GM19043 (cell line): ENCODE measurements at regions not wholly inside any gene's neighbourhood (a gene's known extent, or its start where the extent isn't known, plus 50 kb on each side); places are given as distances from the start of the nearest gene placed in this dataset.

Source experiments
- ATAC-seq: cut with Tn5 transposase; IDR thresholded peaks from one replicate; pipeline ENCODE4 v1.9.1; 2021; ENCODE audit warnings: low read depth; ENCODE audit not compliant: unreplicated experiment

DNA sequence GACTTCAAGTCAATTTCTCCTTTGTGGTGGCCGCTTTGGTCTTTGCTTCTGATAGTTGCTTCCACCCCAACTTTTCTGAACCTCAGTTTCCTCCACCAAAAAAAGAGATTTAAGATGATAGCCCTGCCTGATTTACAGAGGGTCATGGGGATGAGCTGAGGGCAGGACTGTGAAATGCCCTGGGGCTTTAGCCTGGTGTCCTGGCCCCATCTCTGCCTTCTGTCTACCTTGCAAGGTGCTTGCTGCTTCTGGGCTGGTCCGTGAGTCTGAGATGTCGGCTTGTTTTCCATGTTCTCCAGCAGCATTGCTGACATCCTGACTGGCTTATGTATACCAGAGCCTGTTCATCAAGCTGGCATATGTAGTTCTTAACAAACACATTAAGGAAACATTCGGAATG, 191.9 kb upstream of the MPHOSPH6 start:
- no peak for ATAC-seq

DNA sequence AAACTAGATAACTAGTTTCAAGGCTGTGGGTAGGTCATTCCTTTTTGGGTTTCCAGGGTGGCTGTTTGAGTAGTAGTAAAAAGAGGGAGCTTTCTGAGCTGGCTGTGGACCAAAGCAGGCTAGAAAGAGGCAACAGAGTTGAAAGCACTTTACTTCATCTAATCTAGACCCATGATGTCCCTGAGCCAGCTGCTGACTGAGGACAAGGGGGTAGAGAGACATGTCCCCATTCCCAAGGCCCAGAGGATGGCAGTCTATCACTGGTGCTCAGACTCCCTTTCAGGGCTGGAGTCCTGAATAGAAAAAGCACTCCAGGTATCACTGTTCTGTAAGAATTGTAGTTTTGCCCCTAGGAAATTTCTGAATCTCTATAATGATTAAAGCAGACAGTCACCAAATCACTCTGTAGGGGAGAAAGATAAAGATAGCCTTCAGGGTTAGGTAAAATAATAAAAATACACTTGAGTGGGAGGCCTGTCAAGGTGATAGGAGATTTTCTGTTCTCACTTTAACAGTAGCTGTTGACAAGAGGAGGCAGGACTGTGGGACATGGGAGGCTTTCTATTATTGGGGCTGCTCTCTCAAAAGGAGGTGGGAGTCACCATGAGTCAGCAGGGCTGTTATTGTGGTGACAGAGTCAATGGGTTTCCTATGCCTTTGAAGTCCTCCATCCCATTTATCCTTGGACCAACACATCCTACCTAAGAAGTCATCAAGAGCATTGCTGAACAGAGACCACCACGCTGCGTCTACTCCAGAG, 190.2 kb upstream of the MPHOSPH6 start:
- no peak for ATAC-seq

DNA sequence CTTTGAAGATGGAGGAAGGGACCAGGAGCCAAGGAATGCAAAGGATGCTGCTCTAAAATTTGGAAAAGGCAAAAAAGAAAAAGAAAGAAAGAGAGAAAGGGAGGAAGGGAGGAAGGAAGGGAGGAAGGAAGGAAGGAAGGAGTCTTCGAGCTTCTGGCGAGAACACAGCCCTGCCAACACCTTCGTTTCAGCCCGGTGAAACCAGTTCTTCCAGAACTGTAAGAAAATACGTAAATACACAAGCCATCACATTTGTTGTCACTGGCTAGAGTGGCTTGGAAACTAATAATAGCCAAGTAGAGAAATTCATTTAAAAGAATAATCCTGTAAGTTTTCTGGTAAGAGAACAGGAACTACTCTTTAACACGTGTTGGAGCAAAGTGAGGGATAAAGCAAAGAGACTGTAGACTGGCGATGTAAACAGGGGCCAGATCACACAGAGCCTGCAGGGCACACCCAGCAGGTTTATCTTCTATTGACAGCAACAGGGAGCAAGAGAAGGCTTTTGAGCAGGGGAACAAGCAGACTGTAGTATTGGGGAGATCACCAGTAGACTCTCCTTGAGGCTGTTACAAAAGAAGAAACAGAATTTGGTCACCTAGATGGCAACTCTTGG, 188.7 kb upstream of the MPHOSPH6 start:
- ATAC-seq: no peak

DNA sequence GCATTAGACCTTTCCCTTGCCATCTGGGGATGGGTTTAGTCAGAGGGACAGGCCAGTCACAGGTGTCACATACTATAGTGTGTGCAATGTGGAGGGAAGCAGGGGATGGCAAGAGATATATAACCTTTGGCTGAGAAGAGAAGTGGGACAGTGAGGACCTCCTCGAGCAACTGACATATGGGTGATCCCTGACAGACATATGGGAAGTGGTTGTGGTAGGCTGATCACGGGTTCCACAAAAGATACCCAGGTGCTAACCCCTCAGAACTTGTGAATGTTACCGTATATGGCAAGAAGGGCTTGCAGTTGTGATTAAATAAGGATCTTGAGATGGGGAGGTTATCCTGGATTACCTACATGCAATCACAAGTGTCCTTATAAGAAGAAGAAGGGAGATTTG, 188.1 kb upstream of the MPHOSPH6 start:
- no peak for ATAC-seq

DNA sequence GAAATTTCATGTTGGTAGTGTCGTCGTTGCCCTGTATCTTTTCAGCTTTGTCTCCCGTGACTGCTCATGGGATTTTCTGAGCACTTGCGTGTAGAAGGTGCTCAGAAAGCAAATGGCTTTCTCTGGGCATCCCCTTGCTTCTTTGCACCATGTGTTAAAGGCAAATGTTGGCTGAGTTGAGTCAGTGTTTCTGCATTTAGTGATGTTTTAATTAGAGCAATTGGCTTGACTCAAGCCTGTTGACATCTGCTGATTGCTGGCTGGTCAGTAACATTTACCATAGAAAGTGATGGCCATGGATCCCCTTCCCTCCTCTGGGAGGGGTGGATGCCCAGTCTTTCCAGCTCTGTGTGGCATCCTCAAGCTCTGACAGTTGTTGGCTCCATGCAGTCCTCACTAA, 187.2 kb upstream of the MPHOSPH6 start:
- ATAC-seq: no peak

DNA sequence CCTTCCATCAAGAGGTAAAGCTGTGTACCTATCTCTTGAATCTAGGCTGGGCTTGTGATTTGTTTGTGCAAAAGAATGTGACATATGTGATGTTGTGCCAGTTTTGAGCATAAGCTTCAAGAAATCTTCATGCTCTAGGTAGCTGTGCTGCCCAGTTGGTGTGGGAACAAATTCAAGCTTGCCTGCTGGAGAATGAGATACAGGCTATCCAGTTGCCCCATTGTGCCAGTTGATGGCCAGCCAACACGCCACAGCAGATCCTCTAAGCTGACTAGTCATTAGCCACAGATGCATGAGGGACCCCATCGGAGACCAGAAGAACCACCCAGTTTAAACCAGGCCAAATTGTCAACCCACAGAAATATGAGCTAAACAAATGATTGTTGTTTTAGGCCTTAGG, 180.5 kb upstream of the MPHOSPH6 start:
- ATAC-seq: no peak

DNA sequence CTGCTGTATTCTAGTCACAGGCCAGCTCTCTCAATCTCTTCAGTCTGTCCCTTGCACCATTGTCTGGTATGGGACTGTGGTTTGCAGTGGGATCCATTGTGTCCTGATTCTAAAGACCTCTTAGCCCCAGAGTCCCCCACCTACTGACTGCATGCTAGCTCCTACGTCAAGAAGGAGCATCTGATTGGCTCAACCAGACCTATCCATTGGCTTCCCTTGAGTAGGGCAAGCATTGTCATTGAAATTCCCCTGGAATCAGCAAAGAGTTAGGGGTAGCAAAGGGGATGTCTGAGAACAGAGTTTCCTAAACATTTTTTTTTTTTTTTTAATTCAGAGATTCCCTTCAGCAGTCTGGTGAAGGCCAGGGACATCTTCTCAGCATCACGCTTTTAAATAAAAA, 175.3 kb upstream of the MPHOSPH6 start:
- ATAC-seq: no peak

DNA sequence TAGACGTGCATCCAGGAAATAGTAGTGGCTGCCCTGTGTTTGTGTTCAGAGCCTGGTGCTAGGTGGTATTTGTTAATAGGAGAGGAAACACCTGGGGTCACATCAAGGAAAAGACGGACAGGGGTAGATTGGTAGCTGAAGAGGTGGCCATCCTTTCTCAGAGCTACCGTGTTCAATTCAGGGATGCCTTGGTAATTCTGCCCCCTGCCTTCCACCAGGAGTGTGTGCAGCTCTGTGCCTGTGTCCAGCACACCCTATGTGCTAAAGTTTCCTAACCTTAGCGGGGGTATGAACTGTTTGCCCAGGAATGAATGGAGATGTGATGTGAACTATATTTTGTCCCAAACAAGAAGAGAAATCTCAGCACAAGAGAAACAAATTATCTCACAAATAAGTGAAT, 174.1 kb upstream of the MPHOSPH6 start:
- ATAC-seq: no peak

DNA sequence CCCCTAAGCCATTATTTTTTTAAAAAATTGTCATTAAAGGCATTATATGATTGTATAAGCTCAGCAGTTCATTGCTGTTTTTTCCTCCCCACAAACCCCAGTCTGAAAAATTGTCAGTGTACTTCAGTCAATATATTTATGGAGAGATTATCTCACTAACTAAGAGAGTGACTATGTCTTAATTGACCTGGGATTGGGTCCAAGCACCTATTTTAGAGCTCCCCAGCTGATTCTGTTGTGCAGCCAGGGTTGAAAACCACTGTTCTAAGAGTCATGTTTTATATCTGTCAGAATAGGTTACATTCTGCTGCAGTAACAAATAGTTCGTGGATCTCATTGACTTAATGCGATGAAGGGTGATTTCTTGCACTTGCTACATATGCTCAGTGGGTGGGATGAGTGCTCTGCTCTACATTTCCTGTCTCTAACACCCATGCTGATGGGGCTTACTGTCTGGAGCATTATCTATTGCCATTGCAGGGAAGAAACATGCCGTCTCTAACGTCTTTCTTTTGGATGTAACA, 171.2 kb upstream of the MPHOSPH6 start:
- no peak for ATAC-seq

DNA sequence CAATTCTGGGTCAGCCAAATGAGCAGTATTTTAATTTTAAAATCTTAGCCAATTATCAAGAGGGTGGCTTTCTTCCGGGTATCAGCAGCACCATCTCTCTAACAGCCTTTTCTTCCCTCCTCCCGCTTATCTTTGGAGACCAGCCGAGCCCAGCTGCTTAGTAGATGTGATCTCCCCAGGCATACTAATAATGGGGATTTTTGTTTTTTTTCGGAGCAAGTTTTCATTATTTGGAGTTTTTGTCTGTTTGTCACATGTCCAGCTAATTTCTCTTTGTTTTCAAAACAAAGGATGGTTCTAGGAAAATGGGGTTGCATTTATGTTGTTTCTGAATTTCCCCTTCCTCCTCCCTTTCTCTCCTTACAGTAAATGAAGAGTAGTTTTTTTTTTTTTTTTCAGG, 170.5 kb upstream of the MPHOSPH6 start:
- ATAC-seq: no peak

DNA sequence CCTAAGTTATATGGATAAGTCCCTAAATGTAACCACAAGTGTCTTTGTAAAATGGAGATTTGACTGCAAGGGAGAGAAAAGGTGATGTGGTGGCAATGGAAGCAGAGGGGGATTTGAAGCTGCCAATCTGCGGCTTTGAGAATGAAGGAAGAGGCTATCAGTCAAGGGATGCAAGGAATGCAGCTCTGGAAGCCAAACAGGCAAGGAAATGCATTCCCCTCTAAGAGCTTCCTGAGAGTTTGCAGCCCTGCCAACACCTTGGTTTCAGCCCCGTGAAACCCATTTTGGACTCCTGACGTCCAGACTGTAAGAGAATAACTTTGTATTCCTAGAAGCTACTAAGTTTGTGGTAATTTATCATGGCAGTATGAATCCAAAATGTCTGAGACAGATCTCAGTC, 167.3 kb upstream of the MPHOSPH6 start:
- ATAC-seq: no peak

DNA sequence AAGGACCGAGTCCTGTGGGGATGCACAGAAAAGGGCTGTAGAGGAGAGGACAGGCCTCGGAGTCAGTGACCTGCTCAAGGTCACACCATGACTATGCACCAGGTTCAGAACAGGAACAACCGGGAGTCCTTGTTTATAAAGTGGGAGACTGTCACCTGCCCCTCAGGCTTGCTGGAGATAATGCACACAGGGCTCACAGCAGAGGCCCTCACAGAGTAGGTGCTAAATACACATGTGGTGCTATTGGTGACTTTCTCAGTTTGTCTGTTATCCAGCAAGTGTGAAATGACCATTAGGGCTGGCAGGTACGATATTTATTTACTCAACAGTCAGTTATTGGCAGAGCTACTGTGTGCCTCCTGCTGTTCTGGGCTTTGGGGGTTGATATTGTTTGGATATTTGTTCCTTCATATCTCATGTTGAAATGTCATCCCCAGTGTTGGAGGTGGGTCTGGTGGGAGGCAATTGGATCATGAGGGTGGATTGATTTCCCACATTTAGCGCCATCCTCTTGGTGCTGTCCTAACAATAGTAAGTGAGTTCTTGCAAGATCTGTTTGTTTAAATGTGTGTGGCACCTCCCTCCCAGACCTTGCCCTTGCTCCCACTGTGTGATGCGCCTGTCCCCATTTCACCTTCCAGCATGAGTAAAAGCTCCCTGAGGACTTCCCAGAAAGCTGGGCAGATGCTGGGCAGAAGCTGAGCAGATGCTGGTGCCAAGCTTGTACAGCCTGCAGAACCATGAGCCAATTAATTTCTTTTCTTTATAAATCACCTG, 162.1 kb upstream of the MPHOSPH6 start:
- no peak for ATAC-seq

DNA sequence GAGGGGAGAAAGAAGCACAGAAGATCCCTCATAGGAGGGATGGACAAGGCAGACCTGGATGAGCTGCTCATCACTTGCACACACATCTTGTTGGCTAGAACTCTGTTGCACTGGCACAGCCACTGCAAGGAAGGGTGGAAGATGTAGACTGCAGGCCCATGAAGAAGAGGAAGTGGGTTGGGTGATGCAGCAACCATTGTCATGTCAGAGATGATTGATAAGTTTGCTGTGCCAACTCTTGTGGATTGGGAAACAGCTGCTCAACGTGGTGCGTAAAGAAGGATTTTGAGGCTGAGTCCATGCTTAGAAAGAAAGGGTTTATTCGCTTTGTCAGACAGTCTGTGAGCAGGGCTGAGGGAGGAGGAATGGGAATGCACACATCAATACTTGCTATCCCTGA, 161.4 kb upstream of the MPHOSPH6 start:
- ATAC-seq: no peak

DNA sequence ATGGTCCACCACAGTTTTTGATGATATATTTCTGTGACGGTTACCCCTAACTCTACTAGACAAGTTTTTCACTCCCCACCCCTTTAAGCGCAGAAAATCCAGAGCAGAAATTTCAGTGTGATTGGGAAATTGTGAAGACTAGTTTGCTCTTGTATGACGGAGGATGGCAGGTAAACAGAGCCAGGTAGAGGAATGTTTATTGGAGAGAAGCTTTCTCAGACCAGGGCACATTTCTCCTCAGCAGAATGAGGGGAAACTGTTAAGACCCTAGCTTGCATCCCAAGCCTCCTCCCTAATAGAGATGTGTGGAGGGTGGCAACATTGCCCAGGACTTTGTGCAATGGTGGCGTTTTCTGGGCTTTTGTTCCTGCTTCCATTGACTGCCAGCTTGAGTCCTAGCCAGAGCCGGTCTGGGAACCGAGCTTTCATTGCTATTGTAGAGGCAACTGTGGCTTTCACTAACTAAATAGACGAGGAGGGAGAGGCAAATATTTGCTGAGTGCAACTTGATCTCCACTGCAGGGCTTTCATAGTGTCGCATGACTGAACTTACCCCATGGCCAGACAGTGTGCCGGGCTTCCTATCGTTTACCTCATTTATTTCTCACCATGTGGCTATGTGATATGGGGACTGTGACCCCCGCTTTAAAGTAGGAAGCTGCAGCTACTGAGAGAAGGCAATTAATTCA, 159.6 kb upstream of the MPHOSPH6 start:
- no peak for ATAC-seq

DNA sequence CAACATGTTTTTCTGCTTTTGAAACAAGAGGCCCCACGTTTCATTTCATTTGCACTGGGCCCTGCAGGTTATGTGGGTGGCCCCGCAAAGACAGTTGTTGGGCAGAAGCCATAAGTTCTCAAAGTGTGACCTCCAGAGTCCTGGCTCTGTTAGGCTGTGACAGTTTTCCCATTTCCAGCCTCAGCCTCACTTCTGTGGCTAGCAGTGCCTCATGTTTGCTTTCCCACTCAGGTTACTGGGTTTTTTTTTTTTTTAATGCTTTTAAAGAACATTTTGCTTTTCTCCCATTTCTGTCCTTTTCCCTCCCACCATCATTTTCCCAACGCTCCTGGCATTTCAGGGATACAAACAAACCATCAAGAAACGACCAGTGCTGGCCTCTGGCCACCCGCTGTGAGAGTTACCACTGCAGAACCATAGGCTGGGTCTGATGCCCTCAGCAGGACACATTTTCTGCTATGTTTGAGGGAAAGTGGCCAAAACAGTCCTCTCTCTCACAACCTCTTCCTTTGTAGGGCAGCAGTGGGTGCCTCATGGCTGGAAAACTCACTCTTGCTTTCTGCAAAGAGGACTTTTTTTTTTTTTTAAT, 159.0 kb upstream of the MPHOSPH6 start:
- no peak for ATAC-seq

DNA sequence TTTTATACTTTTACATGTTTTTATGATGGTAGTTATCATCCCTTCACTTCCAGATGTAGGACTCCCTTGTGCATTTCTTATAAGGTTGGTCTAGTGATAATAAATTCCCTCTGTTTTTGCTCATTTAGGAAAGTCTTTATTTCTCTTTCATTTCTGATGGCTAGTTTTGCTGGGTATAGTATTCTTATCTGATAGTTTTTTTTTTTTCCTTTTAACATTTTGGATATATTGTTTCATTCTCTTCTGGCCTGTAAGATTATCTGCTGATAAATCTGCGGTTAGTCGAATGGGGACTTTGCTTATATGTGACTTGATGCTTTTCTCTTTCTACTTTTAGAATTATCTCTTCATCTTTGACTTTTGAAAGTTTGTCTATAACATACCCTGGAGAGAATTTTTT, 153.1 kb upstream of the MPHOSPH6 start:
- ATAC-seq: no peak

DNA sequence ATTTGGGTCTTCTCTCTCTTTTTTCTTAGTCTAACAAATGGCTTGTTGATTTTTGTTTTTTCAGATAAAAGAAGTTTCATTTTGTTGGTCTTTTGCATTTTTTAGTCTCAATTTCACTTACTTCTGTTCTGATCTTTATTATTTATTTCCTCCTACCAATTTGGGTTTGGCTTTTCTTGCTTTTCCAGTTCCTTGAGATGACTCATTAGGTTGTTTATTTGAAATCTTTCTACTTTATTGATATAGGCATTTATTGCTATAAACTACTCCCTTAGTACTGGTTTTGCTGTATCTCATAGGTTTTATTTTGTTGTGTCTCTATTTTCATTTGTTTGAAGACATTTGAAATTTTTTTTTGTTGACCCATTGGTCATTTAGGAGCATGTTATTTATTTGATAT, 152.2 kb upstream of the MPHOSPH6 start:
- no peak for ATAC-seq

DNA sequence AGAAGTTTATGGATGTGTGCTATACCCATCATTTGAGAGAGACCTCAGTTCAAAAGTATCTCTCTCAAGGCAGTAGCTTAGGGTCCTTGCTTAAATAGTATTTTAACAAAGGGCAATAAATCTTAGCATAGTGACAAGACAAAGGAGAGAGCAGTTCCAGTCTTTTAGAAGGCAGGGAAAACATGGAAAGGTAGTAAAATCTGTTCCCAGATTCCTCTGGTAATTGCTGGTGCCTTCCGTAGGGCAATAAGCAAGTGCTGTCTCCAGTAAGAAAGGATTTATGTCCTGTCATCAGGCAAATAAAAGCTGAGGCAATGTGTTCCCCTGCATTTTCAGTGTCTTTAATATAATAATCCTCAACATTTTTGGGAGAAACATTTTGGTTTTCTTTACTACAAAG, 149.0 kb upstream of the MPHOSPH6 start:
- no peak for ATAC-seq

DNA sequence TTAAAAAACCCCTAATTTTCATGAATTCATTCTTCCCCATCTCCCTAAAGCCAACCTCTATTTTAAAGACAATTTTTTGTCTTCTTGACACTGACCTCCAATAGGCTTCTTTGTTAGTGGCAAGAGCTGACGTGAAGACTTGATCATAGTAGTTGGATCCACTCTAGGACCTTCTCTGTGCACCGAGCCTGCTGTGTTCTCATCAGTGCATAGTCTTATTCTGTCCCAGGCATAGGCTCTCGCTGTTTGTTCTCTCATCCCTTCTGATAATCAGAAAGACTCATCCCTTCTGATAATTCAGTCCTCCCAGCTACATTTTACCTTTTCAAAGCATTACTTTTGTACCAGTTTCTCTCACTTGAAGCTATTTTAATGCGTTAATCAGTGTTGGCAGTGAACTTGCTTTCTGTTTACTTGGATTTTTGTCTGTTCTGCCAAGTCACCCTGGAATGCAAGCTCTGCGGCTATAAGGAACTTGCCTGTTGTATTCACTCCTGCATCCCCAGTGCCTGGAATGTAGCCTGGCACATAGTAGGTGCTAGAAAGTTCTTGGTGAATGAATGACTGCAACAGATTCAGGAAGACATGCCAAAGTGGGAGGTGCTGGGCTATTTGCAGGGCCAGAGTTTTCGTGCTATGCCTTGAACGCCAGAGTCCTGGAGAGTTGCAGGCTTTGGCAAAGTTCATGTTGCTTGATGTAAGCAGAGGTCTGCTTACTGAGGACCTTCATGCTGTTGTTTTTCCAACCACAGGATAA, 147.6 kb upstream of the MPHOSPH6 start:
- no peak for ATAC-seq

DNA sequence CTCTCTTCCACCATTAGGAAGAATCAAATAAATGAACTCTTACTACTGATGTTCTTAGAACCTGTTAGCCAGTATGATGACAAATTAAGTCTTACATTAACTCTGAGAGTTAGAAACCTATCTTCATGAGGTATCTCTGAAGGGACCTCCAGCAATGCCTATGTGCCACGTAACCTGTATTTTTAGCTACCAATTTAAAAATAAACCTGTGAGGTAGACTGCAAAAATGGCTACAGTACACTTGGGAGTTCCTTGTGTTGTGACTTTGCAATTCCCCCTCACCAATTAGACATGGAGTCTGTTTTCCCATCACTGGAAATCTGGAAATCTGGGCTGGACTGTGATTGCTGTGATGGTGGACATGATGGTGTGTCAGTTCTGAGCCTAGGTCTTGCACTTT, 143.7 kb upstream of the MPHOSPH6 start:
- no peak for ATAC-seq
